ENCODE measurements at regions not wholly inside any gene's neighbourhood (a gene's known extent, or its start where the extent isn't known, plus 50 kb on each side); places are given as distances from the start of the nearest gene placed in this dataset.

DNA sequence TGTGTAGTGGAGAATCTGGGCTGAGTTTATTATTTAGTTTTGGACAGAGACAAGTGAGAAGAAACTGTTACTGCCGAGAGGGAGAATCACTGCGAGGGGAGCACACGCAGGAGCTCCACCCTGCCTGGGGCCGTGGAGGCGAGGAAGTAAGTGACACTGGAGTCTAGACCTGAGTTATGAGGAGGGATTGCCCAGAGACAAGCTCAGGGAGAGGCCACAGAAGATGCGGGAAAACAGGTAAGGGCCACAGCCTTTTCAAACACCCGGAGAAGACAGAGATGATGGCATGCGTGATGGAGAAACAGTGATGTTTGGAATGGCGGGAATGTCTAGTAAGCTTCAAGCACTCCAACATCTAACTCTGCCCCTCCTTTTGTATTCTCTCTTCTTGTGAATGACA, 84.1 kb downstream of the TNFSF11 start:
- ATAC-seq (no peak), DNase-seq (no peak)
- intact Hi-C loops (cut with DNase I; ENCODE audit: low total_unique reads): no loop called here
- in situ Hi-C loops (cut with MboI; ENCODE audit: low sequenced_read_pairs in 4 of 4): no loop called here
- no peaks in the 10 kb centered on the region for H3K9me3 ChIP-seq
- H3K27me3 ChIP-seq: peaks cover 0 to 6% (median 0%) of the 10 kb centered on the region in 3 donors
- no peak overlapping the region for H3K27ac ChIP-seq
- no peak for TF ChIP-seq CTCF (IDR thresholded peaks at IDR 0.05 in 4 of 5, conservative IDR thresholded peaks at IDR 0.05 in 1 of 5)
- TF ChIP-seq POLR2A (IDR thresholded peaks at IDR 0.05): no peak
- no peaks in the 10 kb centered on the region for H3K36me3 ChIP-seq
- peaks cover 0 to 3% of the 10 kb centered on the region in 2 donors for H3K4me1 ChIP-seq
- no peak overlapping the region for H3K4me3 ChIP-seq

GRCh38 chr13:42660333-42660965, 86.5 kb downstream of the TNFSF11 start:
- no peak overlapping the region for H3K4me3 ChIP-seq
- no peaks in the 10 kb centered on the region for H3K9me3 ChIP-seq
- H3K4me1 ChIP-seq: peaks cover 0 to 3% of the 10 kb centered on the region in 2 donors
- intact Hi-C loops (cut with DNase I; ENCODE audit: low total_unique reads) (no loop called here), in situ Hi-C loops (cut with MboI; ENCODE audit: low sequenced_read_pairs in 4 of 4) (no loop called here)
- H3K27me3 ChIP-seq: no peaks in the 10 kb centered on the region
- TF ChIP-seq CTCF (IDR thresholded peaks at IDR 0.05 in 4 of 5, conservative IDR thresholded peaks at IDR 0.05 in 1 of 5) (no peak), POLR2A (IDR thresholded peaks at IDR 0.05) (no peak)
- H3K27ac ChIP-seq: no peak overlapping the region
- ATAC-seq (no peak), DNase-seq (no peak)
- no peaks in the 10 kb centered on the region for H3K36me3 ChIP-seq

DNA sequence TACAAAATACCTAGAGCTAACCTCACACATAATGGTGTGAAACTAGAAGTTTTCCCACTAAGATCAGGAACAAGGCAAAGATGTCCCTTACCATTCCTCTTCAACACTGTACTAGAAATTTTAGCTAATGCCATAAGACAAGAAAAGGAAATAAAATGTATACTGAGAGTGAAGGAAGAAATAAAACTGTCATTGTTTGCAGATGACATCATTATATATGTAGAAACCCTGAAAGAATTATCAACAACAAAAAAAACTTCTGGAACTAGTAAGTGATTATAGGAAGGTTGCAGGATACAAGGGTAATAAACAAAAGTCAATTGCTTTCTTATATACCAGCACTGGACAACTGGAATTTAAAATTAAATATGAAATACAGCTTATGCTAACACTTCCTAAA, 93.7 kb downstream of the TNFSF11 start:
- no peak for ATAC-seq
- H3K27ac ChIP-seq: no peak overlapping the region
- H3K4me1 ChIP-seq: no peaks in the 10 kb centered on the region
- intact Hi-C loops (cut with DNase I; ENCODE audit: low total_unique reads) (no loop called here), in situ Hi-C loops (cut with MboI; ENCODE audit: low sequenced_read_pairs in 4 of 4) (no loop called here)
- no peaks in the 10 kb centered on the region for H3K36me3 ChIP-seq
- peaks cover 0 to 2% (median 0%) of the 10 kb centered on the region in 3 donors for H3K27me3 ChIP-seq
- H3K4me3 ChIP-seq: no peak overlapping the region
- no peaks in the 10 kb centered on the region for H3K9me3 ChIP-seq
- no peak for DNase-seq
- TF ChIP-seq CTCF (IDR thresholded peaks at IDR 0.05 in 4 of 5, conservative IDR thresholded peaks at IDR 0.05 in 1 of 5) (no peak), POLR2A (IDR thresholded peaks at IDR 0.05) (no peak)

GRCh38 chr13:42671502-42671901, 97.5 kb downstream of the TNFSF11 start:
- intact Hi-C loops (cut with DNase I; ENCODE audit: low total_unique reads) (no loop called here), in situ Hi-C loops (cut with MboI; ENCODE audit: low sequenced_read_pairs in 4 of 4) (no loop called here)
- DNase-seq (no peak), ATAC-seq (no peak)
- Histone ChIP-seq H3K4me1 (no peaks in the 10 kb centered on the region), H3K27me3 (peaks cover 0 to 2% (median 0%) of the 10 kb centered on the region in 3 donors), H3K9me3 (no peaks in the 10 kb centered on the region), H3K36me3 (no peaks in the 10 kb centered on the region), H3K27ac (no peak overlapping the region), H3K4me3 (no peak overlapping the region)
- TF ChIP-seq CTCF (IDR thresholded peaks at IDR 0.05 in 4 of 5, conservative IDR thresholded peaks at IDR 0.05 in 1 of 5): no peak
- no peak for TF ChIP-seq POLR2A (IDR thresholded peaks at IDR 0.05)

DNA sequence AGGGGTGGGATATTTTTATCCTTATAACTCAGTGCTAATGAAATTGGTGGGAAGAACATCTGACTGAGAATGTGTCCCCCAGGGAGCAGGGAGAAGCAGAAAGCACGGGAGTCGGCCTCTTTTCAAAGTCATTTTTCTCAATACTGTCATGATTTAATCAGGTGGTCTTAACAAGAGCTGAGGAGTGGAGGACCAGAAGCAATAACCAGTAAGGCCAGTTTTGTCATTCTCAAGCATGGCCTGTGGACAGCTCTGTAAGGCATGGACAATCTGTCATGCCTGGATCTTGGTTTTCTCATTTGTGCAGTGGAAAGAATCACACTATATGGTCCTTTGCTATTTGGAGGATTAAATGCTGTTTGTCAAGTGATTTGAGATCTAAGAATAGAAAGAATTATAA, 99.7 kb downstream of the TNFSF11 start:
- intact Hi-C loops (cut with DNase I; ENCODE audit: low total_unique reads): no loop called here
- DNase-seq (no peak), ATAC-seq (no peak)
- Histone ChIP-seq H3K36me3 (no peaks in the 10 kb centered on the region), H3K4me1 (no peaks in the 10 kb centered on the region), H3K27ac (no peak overlapping the region), H3K4me3 (no peak overlapping the region), H3K27me3 (peaks cover 0 to 2% (median 0%) of the 10 kb centered on the region in 3 donors), H3K9me3 (no peaks in the 10 kb centered on the region)
- no peak for TF ChIP-seq POLR2A (IDR thresholded peaks at IDR 0.05)
- no peak for TF ChIP-seq CTCF (IDR thresholded peaks at IDR 0.05 in 4 of 5, conservative IDR thresholded peaks at IDR 0.05 in 1 of 5)
- in situ Hi-C loops (cut with MboI; ENCODE audit: low sequenced_read_pairs in 4 of 4): no loop called here

All from gastrocnemius medialis (tissue), 4 donors.